ENCODE measurements at regions not wholly inside any gene's neighbourhood (a gene's known extent, or its start where the extent isn't known, plus 50 kb on each side); places are given as distances from the start of the nearest gene placed in this dataset.

GRCh38 chr11:64428693-64429092 lies 69.7 kb downstream of the RPS6KA4 start:
- TF ChIP-seq POLR2AphosphoS5 (IDR thresholded peaks at IDR 0.05; ENCODE audit: low read depth, low read length) (no peak), TAF1 (IDR thresholded peaks at IDR 0.05; ENCODE audit: borderline replicate concordance, insufficient read depth, low read length) (no peak), REST (IDR thresholded peaks at IDR 0.05; ENCODE audit: insufficient read depth in 1 of 2, low read depth in 2 of 2, low read length in 2 of 2) (no peak), SIN3A (IDR thresholded peaks at IDR 0.05; ENCODE audit: borderline replicate concordance, insufficient read depth, low read length) (no peak), FOXP2 (optimal IDR thresholded peaks at IDR 0.05; ENCODE audit: borderline replicate concordance, extremely low read depth, extremely low read length, insufficient read depth) (no peak)
